Activated CD8-positive, alpha-beta memory T cell treated with anti-CD3 and anti-CD28 coated beads for 24 hours (primary cell): ENCODE measurements at regions not wholly inside any gene's neighbourhood (a gene's known extent, or its start where the extent isn't known, plus 50 kb on each side); places are given as distances from the start of the nearest gene placed in this dataset.
"Not testable (repeated sequence)": the region's sequence is repeated elsewhere in the genome, so short reads cannot be mapped to it uniquely, and the experiment has no call there.

ENCODE experiments used
- DNase-seq: peaks from one replicate; pipeline ENCODE4 v3.0.0-alpha.2; 2020

- DNase-seq: no peak
Measured at GRCh38 chr10:121311812-121312443, 286.3 kb downstream of the FGFR2 start.

- no peak for DNase-seq
Measured at GRCh38 chr10:121312587-121312986, 285.7 kb downstream of the FGFR2 start.

GRCh38 chr10:121313119-121313875, 284.9 kb downstream of the FGFR2 start:
- no peak for DNase-seq

- DNase-seq: no peak
Measured at GRCh38 chr10:121316432-121316831, 281.8 kb downstream of the FGFR2 start.

GRCh38 chr10:121317374-121317773, 280.9 kb downstream of the FGFR2 start:
- DNase-seq: no peak

GRCh38 chr10:121322046-121322445, 276.2 kb downstream of the FGFR2 start:
- no peak for DNase-seq

GRCh38 chr10:121322776-121323175, 275.5 kb downstream of the FGFR2 start:
- no peak for DNase-seq

- no peak for DNase-seq
Measured at GRCh38 chr10:121323443-121323842, 274.8 kb downstream of the FGFR2 start.

GRCh38 chr10:121324678-121325213, 273.5 kb downstream of the FGFR2 start:
- DNase-seq: no peak

- no peak for DNase-seq
Measured at GRCh38 chr10:121325490-121326231, 272.6 kb downstream of the FGFR2 start.

- DNase-seq: no peak
Measured at GRCh38 chr10:121326905-121327304, 271.3 kb downstream of the FGFR2 start.

- DNase-seq: no peak
Measured at GRCh38 chr10:121327727-121328126, 270.5 kb downstream of the FGFR2 start.

- DNase-seq: not testable (repeated sequence)
Measured at GRCh38 chr10:121329631-121330030, 268.6 kb downstream of the FGFR2 start.

- DNase-seq: no peak
Measured at GRCh38 chr10:121330563-121330962, 267.7 kb downstream of the FGFR2 start.

- no peak for DNase-seq
Measured at GRCh38 chr10:121332353-121332752, 265.9 kb downstream of the FGFR2 start.

GRCh38 chr10:121332829-121333765, 265.1 kb downstream of the FGFR2 start:
- DNase-seq: no peak

GRCh38 chr10:121335386-121335925, 262.8 kb downstream of the FGFR2 start:
- DNase-seq: no peak

- DNase-seq: no peak
Measured at GRCh38 chr10:121337427-121337826, 260.8 kb downstream of the FGFR2 start.

GRCh38 chr10:121338206-121338980, 259.9 kb downstream of the FGFR2 start:
- no peak for DNase-seq

GRCh38 chr10:121339114-121339513, 259.1 kb downstream of the FGFR2 start:
- no peak for DNase-seq

GRCh38 chr10:121340271-121340831, 257.9 kb downstream of the FGFR2 start:
- no peak for DNase-seq
